H9 (cell line): ENCODE measurements at regions not wholly inside any gene's neighbourhood (a gene's known extent, or its start where the extent isn't known, plus 50 kb on each side); places are given as distances from the start of the nearest gene placed in this dataset.

ENCODE experiments used
- DNase-seq: peaks from one replicate; pipeline ENCODE4 v3.0.0-alpha.2; 2017
- H2AFZ ChIP-seq: one replicate; pipeline ENCODE4 v1.6.1; 2013; ENCODE audit warnings: mild to moderate bottlenecking, low read length, control low read depth, moderate library complexity
- H2AK5ac ChIP-seq: 2 replicates; pipeline ENCODE4 v1.6.1; 2013; ENCODE audit warnings: low read length, control low read depth, mixed read lengths; ENCODE audit not compliant: insufficient read length
- H2BK120ac ChIP-seq: one replicate; pipeline ENCODE4 v1.6.1; 2013; ENCODE audit warnings: low read depth, mild to moderate bottlenecking, low read length, control low read depth, inconsistent platforms; ENCODE audit not compliant: poor library complexity, severe bottlenecking
- H2BK12ac ChIP-seq: 2 replicates; pipeline ENCODE4 v1.6.1; 2013; ENCODE audit warnings: low read length, control low read depth, mixed read lengths, low read depth; ENCODE audit not compliant: insufficient read length
- H2BK15ac ChIP-seq: 2 replicates; pipeline ENCODE4 v1.6.1; 2013; ENCODE audit warnings: low read depth, low read length, control low read depth
- H2BK20ac ChIP-seq: one replicate; pipeline ENCODE4 v1.6.1; 2013; ENCODE audit warnings: low read depth, mild to moderate bottlenecking, low read length, control low read depth, inconsistent platforms; ENCODE audit not compliant: poor library complexity, severe bottlenecking
- H2BK5ac ChIP-seq: 2 replicates; pipeline ENCODE4 v1.6.1; 2013; ENCODE audit warnings: low read length, control low read depth, mixed read lengths; ENCODE audit not compliant: insufficient read length
- H3K14ac ChIP-seq: 2 replicates; pipeline ENCODE4 v1.6.1; 2013; ENCODE audit warnings: low read length, control low read depth; ENCODE audit not compliant: insufficient read depth
- H3K18ac ChIP-seq: 2 replicates; pipeline ENCODE4 v1.6.1; 2013; ENCODE audit warnings: low read depth, mild to moderate bottlenecking, mixed read lengths, low read length, control low read depth; ENCODE audit not compliant: insufficient read length
- H3K23ac ChIP-seq: 2 replicates; pipeline ENCODE4 v1.6.1; 2013; ENCODE audit warnings: low read length, control low read depth, mixed read lengths, low read depth; ENCODE audit not compliant: insufficient read length
- H3K23me2 ChIP-seq: 2 replicates; pipeline ENCODE4 v1.6.1; 2013; ENCODE audit warnings: low read depth, mild to moderate bottlenecking, mixed read lengths, low read length, control low read depth; ENCODE audit not compliant: insufficient read length, poor library complexity, severe bottlenecking
- H3K27ac ChIP-seq: 2 replicates; pipeline ENCODE4 v1.5.1; 2013; ENCODE audit warnings: low read length, control low read depth, mixed read lengths, low read depth; ENCODE audit not compliant: insufficient read length
- H3K27me3 ChIP-seq: 2 replicates; pipeline ENCODE4 v1.6.1; 2013; ENCODE audit warnings: low read length, control low read depth, inconsistent platforms; ENCODE audit not compliant: insufficient read depth
- H3K4ac ChIP-seq: 2 replicates; pipeline ENCODE4 v1.6.1; 2013; ENCODE audit warnings: low read depth, mild to moderate bottlenecking, control low read depth, inconsistent platforms, low read length, moderate library complexity
- H3K4me1 ChIP-seq: 2 replicates; pipeline ENCODE4 v1.6.1; 2013; ENCODE audit warnings: low read length, control low read depth, inconsistent platforms; ENCODE audit not compliant: insufficient read depth
- H3K4me2 ChIP-seq: 2 replicates; pipeline ENCODE4 v1.6.1; 2013; ENCODE audit warnings: low read length, control low read depth, mixed read lengths; ENCODE audit not compliant: insufficient read length, insufficient read depth
- H3K56ac ChIP-seq: 2 replicates; pipeline ENCODE4 v1.6.1; 2013; ENCODE audit warnings: low read depth, mild to moderate bottlenecking, mixed read lengths, low read length, control low read depth; ENCODE audit not compliant: insufficient read length
- H3K79me1 ChIP-seq: 2 replicates; pipeline ENCODE4 v1.6.1; 2013; ENCODE audit warnings: low read depth, mild to moderate bottlenecking, moderate library complexity, low read length, control low read depth, inconsistent platforms; ENCODE audit not compliant: insufficient read depth, poor library complexity, severe bottlenecking
- H3K79me2 ChIP-seq: 2 replicates; pipeline ENCODE4 v1.6.1; 2013; ENCODE audit warnings: low read length, control low read depth, inconsistent platforms; ENCODE audit not compliant: insufficient read depth
- H3K9ac ChIP-seq: 2 replicates; pipeline ENCODE4 v1.6.1; 2013; ENCODE audit warnings: low read length, control low read depth, mixed read lengths; ENCODE audit not compliant: insufficient read length; ENCODE audit errors: extremely low read depth
- H3K9me3 ChIP-seq: one replicate; pipeline ENCODE4 v1.6.1; 2013; ENCODE audit warnings: low read depth, low read length, inconsistent platforms; ENCODE audit not compliant: control insufficient read depth
- H3T11ph ChIP-seq: one replicate; pipeline ENCODE4 v1.6.1; 2013; ENCODE audit warnings: mild to moderate bottlenecking, low read length, control low read depth, inconsistent platforms
- H4K20me1 ChIP-seq: one replicate; pipeline ENCODE4 v1.6.1; 2013; ENCODE audit not compliant: control insufficient read depth, insufficient read length, insufficient read depth
- H4K5ac ChIP-seq: 2 replicates; pipeline ENCODE4 v1.6.1; 2013; ENCODE audit warnings: low read depth, mild to moderate bottlenecking, mixed read lengths, low read length, control low read depth; ENCODE audit not compliant: insufficient read length
- H4K8ac ChIP-seq: replicated peaks from 2 replicates; pipeline ENCODE4 v1.6.1; 2013; ENCODE audit warnings: low read length, control low read depth, mixed read lengths, low read depth; ENCODE audit not compliant: insufficient read length
- H4K91ac ChIP-seq: 2 replicates; pipeline ENCODE4 v1.6.1; 2013; ENCODE audit warnings: low read depth, mild to moderate bottlenecking, moderate library complexity, mixed read lengths, low read length, control low read depth; ENCODE audit not compliant: insufficient read length
- H3K27ac Mint-ChIP-seq, 3 experiments: 2 replicates in 2 of 3; 3 replicates in 1 of 3; pipeline ENCODE4 v1.8.0; 2020 to 2021; ENCODE audit warnings: mixed read lengths in 3 of 3, mild to moderate bottlenecking in 1 of 3, moderate library complexity in 1 of 3
- H3K27me3 Mint-ChIP-seq: 2 replicates; pipeline ENCODE4 v1.8.0; 2021; ENCODE audit warnings: low read depth, mild to moderate bottlenecking, moderate library complexity, mixed read lengths
- H3K36me3 Mint-ChIP-seq, 3 experiments: 2 replicates in 2 of 3; 3 replicates in 1 of 3; pipeline ENCODE4 v1.8.0; 2020 to 2021; ENCODE audit warnings: low read depth in 3 of 3, mixed read lengths in 3 of 3; ENCODE audit not compliant: insufficient read depth in 1 of 3
- H3K4me1 Mint-ChIP-seq, 2 experiments: 2 replicates each; pipeline ENCODE4 v1.8.0; 2020; ENCODE audit warnings: mixed read lengths in 2 of 2
- H3K4me3 Mint-ChIP-seq, 2 experiments: 2 replicates in 1 of 2; 3 replicates in 1 of 2; pipeline ENCODE4 v1.8.0; 2020 to 2021; ENCODE audit warnings: mild to moderate bottlenecking in 2 of 2, mixed read lengths in 2 of 2, moderate library complexity in 1 of 2
- H3K9me3 Mint-ChIP-seq, 2 experiments: 2 replicates in 1 of 2; 3 replicates in 1 of 2; pipeline ENCODE4 v1.8.0; 2020; ENCODE audit warnings: mild to moderate bottlenecking in 2 of 2, mixed read lengths in 2 of 2, moderate library complexity in 1 of 2
- CTCF ChIP-seq: fragments of 200-600 bp; sonication (generic); conservative IDR thresholded peaks from 3 replicates; pipeline ENCODE4 v1.8.0; 2021; ENCODE audit warnings: antibody characterized with exemption, mild to moderate bottlenecking
- WGBS: extraction: QIAGEN DNeasy Blood & Tissue Kit; methylation state at CpG from one replicate; pipeline ENCODE4 v1.1.7; 2013; ENCODE audit warnings: missing lambda C conversion rate, low lambda C conversion rate, mixed read lengths; ENCODE audit not compliant: insufficient read length; ENCODE audit errors: extremely low coverage; 5-methylcytosine and 5-hydroxymethylcytosine counted together

GRCh38 chr4:128378668-128379067 lies 91.1 kb upstream of the PGRMC2 start:
- Histone ChIP-seq H3K27me3 (no peaks in the 10 kb centered on the region), H2AK5ac (no peak overlapping the region), H3K79me1 (no peaks in the 10 kb centered on the region), H4K5ac (no peak overlapping the region), H2BK120ac (no peak overlapping the region), H3K4me2 (no peak overlapping the region), H2BK12ac (no peak overlapping the region), H3K56ac (no peak overlapping the region), H3K4me1 (no peaks in the 10 kb centered on the region), H3K9me3 (peaks cover 9% of the 10 kb centered on the region), H2BK15ac (no peak overlapping the region), H3K18ac (no peak overlapping the region), H3K23me2 (no peaks in the 10 kb centered on the region), H4K20me1 (no peaks in the 10 kb centered on the region), H3K79me2 (no peaks in the 10 kb centered on the region), H3K14ac (no peak overlapping the region), H3K4ac (no peak overlapping the region), H3K9ac (no peak overlapping the region), H3K27ac (no peak overlapping the region), H4K8ac (no peak overlapping the region), H2BK5ac (no peak overlapping the region), H3K23ac (no peak overlapping the region), H3T11ph (no peak overlapping the region), H4K91ac (no peak overlapping the region), H2BK20ac (no peak overlapping the region), H2AFZ (no peak overlapping the region)
- no peak for DNase-seq
- Mint-ChIP-seq H3K27me3 (no peaks in the 10 kb centered on the region), H3K27ac (no peak overlapping the region), H3K4me1 (peaks cover 6 to 7% of the 10 kb centered on the region in 2 experiments; a peak in 3 of 4 replicates), H3K36me3 (peaks cover 19 to 26% (median 20%) of the 10 kb centered on the region in 3 experiments), H3K4me3 (no peak overlapping the region), H3K9me3 (peaks cover 21 to 22% of the 10 kb centered on the region in 2 experiments)
- no peak for TF ChIP-seq CTCF
- no CpG with 5 or more reads among the region's 3 CpGs for WGBS
